Stromal cell of bone marrow (primary cell): ENCODE measurements at regions not wholly inside any gene's neighbourhood (a gene's known extent, or its start where the extent isn't known, plus 50 kb on each side); places are given as distances from the start of the nearest gene placed in this dataset.
"Not testable (repeated sequence)": the region's sequence is repeated elsewhere in the genome, so short reads cannot be mapped to it uniquely, and the experiment has no call there.

Source experiments
- DNase-seq: peaks from one replicate; pipeline ENCODE4 v3.0.0-alpha.2; 2012; ENCODE audit warnings: low read depth

GRCh38 chr14:87630846-87631245, 362.1 kb downstream of the GALC start:
- no peak for DNase-seq

GRCh38 chr14:87629788-87630187, 363.2 kb downstream of the GALC start:
- DNase-seq, result no peak

DNA sequence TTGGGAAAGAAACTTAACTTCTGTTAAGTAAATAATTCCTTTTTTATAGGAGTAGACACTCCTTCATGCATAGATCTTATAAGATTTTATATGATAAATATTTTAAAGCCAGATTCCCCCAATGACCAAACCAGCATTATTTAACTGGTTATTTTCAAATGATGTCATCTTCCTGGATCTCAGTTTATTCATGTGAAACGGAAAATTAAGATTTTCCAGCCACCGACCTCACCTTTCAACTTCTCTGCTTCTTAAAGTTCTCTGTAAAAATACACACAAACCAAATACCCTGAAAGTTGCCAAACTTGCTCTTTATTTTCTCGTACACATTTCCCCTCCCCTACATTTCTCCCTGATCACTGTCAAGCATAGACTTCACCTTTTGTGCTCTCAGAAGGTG, 364.2 kb downstream of the GALC start:
- no peak for DNase-seq

DNA sequence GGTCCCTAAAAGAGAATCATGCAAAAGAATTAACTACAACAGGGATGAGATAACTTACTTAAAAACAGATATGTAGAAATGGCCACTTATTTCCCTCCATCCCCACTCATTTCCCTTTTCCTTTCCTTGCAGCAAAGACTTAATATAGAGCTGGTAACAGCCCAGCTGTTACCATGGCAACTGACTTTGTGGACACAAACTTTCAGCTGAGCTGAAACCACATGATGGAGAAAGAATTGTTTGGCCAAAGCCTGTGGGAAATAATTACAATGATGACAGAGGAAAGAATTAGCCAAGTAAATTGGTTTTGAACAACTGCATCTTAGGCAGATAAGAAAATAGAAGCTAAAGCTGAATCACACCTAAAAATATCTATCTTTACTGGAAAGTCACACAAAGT, 364.9 kb downstream of the GALC start:
- DNase-seq, result peak; percentile 96

DNA sequence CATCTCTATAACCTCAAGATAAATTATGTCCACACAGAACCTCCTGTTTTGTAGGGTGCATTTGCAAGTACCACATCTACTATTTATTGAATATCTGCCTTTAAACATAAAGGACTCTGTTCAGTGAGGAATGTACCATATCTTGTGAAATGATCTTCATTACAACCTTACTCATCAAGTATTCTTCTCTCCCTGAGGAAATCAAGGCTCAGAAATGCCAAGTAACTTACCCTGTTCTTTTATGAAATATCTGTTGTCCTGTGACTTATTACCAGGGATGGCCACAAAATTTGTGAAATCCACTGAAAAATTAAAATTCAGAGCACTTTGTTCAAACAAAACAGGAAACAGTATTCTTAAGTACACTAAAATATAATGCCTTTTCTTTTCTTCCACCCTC, 366.7 kb downstream of the GALC start:
- peak; percentile 50 for DNase-seq

GRCh38 chr14:87623616-87624015, 369.4 kb downstream of the GALC start:
- DNase-seq, result no peak

DNA sequence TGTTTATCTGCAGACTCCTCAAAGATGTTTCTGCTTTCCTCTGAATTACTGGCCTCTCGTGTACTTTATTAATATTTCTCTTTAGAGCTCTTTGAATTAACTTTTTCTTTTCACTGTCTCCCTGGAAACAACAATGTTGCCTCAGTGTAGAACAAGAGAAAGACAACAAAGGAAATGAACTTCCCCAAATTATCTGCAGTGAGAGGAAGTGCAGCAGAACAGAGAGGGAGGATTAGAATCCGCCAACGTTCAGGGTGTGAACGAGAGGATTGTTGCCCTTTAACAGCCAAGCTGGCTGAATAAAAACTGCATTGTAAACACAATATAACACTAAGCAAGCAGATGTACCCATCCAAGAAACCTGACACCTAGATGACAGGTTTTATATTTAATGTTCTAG, 375.9 kb downstream of the GALC start:
- DNase-seq, result no peak

DNA sequence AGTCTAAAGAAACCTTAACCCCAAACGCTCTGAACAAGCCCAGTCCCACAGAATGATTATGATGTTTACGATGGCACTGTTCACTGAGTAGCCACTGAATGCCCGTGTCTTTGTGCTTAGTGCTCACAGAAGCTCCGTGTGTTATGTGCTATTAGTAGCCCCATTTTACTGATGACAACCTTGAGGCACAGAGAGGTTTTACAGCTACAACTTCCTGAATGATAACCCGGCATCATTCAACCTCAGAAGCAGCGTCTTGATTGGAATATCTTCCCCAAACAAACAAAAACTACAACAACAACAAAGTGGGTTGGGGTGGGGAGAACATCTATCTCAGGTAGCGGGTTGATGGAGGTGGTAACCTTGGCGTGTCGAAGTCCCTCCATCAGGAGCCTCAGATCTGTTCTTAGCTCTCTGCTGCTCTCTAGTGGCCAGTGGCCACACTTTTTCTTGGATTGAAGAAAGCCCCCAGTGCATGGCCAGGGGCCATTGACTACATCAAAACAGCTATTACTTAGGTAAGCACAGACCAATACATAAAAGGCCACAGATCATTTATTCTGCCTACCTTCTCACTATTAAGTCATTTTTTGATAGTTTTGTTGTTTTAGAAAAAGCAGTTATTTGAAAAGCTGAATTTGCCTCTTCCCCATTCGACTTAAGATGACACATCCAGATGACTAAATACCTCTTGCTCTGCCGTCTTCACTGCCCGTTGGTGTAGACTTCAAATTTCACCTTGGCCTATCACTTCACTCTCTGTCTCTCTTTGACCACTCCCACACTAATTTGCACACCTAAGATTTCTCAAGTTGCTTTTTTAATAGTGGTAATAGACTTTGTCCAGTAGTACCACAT, 376.9 kb downstream of the GALC start:
- peak; percentile 43 for DNase-seq

DNA sequence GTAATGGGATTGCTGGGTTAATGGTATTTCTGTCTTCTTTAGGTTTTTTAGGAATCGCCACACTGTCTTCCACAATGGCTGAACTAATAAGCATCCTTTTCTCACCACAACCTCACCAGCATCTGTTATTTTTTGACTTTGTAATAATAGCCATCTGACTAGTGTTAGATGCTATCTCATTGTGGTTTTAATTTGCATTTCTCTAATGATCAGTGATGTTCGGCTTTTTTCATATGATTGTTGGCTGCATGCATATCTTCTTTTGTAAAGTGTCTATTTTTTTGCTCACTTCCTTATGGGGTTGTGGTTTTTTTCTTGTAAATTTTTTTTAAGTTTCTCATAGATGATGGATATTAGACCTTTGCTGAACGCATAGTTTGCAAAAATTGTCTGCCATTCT, 377.9 kb downstream of the GALC start:
- no peak for DNase-seq

- DNase-seq, result no peak
These were observed 379.1 kb downstream of the GALC start for GRCh38 chr14:87613881-87614280.

DNA sequence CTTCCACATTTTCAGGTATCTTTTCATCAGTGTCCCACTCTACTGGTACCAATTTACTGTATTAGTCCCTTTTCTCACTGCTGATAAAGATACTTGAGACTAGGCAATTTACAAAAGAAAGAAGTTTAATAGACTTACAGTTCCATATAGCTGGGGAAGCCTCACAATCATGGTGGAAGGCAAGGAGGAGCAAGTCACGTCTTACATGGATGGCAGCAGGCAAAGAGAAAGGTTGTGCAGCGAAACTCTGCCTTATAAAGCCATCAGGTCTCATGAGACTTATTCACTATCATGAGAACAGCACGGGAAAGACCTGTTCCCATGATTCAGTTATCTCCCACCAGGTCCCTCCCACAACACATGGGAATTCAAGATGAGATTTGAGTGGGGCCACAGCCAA, 385.9 kb downstream of the GALC start:
- DNase-seq, result not testable (repeated sequence)

GRCh38 chr14:87601036-87601435, 391.9 kb downstream of the GALC start:
- DNase-seq, result no peak

DNA sequence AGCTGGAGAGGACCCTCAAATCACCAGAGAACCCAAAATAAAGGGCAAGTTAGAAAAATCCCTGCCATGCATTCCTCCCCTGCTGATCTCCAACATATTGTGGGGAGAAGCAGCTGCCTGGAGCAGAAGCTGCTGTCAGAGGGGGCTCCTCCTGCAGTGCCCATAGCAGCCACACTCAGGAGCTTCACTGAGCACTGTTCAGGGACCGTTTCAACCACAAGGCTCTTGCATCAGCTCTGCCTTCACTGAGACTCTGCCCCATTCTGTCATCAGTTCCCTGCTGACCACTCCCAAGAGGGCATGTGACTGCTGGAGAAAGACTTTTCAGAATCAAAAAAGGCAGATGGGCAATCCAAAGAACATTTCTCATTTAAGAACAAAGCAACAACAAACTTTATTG, 392.7 kb downstream of the GALC start:
- DNase-seq, result no peak

DNA sequence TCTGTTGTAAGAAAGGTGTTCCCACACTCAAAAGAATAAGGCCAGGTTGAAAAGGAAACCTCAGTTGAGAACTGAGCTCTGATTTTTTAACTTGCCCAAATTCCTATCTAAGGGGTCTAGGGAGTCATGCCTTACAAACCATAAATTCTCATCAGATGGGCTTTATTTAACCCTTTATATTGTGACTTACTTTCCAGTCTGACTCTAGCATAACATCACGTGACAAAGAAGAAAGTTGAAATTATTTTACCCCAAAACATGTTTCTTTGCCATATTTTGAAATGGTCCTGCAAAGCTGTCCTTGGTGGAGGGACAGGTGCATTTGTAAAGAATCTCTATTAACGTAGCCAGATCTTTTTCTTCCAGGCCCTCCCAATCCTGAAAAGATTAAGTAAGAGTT, 411.7 kb downstream of the GALC start:
- no peak for DNase-seq

GRCh38 chr14:87579036-87579435, 413.9 kb downstream of the GALC start:
- no peak for DNase-seq

GRCh38 chr14:87575378-87575777, 417.6 kb downstream of the GALC start:
- DNase-seq, result no peak

- DNase-seq, result no peak
These were observed 419.4 kb downstream of the GALC start for GRCh38 chr14:87573591-87573990.

- no peak for DNase-seq
These were observed 425.2 kb downstream of the GALC start for GRCh38 chr14:87567618-87568295.

GRCh38 chr14:87566991-87567390, 426.0 kb downstream of the GALC start:
- peak; percentile 40 for DNase-seq

DNA sequence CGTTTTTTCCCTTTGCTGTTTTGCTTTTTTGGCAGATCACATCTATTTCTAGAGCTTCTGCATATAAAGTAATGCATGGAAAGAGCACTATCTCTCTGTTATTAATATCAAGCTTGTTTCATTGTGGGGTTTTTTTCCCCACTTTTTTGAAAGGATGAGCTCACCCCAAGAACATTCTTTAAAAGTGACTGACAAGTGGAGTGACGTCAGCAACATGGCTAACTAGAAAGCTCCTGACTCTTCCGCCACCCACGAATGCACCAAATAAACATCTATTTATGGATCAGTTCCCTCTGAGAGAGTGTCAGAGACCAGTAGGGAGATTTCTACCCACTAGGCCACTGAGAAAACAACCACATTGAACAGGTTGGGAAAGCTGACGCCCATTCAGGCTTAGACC, 445.4 kb downstream of the GALC start:
- DNase-seq, result no peak

DNA sequence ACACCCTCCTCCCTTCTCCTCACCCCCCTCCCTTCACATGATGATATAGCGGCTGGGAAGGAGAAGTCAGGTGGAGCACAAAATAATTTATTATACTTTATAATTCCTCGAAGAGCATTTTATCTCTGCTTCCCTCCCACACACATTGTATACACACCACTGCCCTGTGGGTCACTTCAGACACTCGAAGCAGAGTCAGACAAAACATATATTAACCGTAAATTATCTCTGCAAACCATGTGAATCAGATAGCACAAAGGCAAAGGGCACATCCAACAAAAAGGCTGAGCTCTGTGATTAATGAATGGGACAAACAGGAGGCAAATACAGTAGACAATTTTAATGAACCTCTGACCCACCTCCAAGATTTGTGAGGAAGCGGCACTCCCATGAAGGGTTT, 450.7 kb downstream of the GALC start:
- no peak for DNase-seq

- no peak for DNase-seq
These were observed 452.6 kb downstream of the GALC start for GRCh38 chr14:87540339-87540738.

DNA sequence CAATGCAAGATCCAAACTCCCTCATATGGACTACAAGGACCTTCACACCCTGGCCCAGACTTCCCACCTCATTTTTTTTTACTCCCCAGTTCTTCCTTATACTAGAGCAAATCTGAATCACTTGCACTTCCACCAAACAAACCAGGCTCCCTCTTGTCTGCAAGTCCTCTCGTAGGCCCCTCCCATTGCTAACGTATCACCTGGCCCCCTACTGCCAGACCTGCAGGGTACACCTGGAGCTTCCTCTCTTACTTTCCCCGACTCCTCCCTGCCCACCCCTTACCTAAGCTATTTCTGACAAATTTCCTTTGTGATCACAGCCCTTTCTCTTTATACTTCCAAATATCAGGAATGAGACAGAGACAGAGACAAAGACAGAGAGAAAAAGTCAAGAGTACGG, 463.9 kb downstream of the GALC start:
- no peak for DNase-seq

DNA sequence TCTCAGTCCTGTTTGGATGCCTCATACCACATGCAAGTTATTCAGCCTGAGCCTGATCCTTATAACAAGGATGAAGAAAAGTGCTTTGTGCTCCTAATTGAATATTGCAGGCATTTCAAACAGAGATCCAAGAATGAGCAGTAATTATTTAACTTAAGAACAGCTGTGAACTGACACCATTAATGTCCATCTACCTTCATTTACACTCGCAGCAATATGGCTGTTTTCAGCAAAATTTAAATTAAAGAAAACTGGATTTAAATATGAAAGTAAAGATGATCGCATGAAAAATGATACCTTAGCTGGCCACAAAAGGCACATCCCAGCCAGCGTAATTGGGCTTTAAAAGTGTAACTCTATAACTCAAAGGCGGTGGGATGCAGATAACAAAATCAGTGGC, 466.3 kb downstream of the GALC start:
- DNase-seq, result no peak
